GM19463 (cell line): ENCODE measurements at regions not wholly inside any gene's neighbourhood (a gene's known extent, or its start where the extent isn't known, plus 50 kb on each side); places are given as distances from the start of the nearest gene placed in this dataset.
"Not testable (repeated sequence)": the region's sequence is repeated elsewhere in the genome, so short reads cannot be mapped to it uniquely, and the experiment has no call there.

ENCODE experiments used
- ATAC-seq: cut with Tn5 transposase; IDR thresholded peaks from one replicate; pipeline ENCODE4 v1.9.1; 2021; ENCODE audit warnings: mild to moderate bottlenecking, moderate library complexity; ENCODE audit not compliant: unreplicated experiment

GRCh38 chr1:173300061-173301044 lies 93.2 kb upstream of the TNFSF4 start:
- no peak for ATAC-seq

GRCh38 chr1:173301507-173301906 lies 94.4 kb upstream of the TNFSF4 start:
- no peak for ATAC-seq

- no peak for ATAC-seq
These were observed 95.2 kb upstream of the TNFSF4 start for GRCh38 chr1:173302366-173302765.

GRCh38 chr1:173302890-173303829 lies 96.0 kb upstream of the TNFSF4 start:
- ATAC-seq = no peak

- no peak for ATAC-seq
These were observed 96.9 kb upstream of the TNFSF4 start for GRCh38 chr1:173303984-173304383.

- no peak for ATAC-seq
These were observed 97.5 kb upstream of the TNFSF4 start for GRCh38 chr1:173304529-173305227.

- no peak for ATAC-seq
These were observed 100.7 kb upstream of the TNFSF4 start for GRCh38 chr1:173307845-173308244.

GRCh38 chr1:173314656-173315055 lies 107.5 kb upstream of the TNFSF4 start:
- ATAC-seq = no peak

- ATAC-seq = no peak
These were observed 108.2 kb upstream of the TNFSF4 start for GRCh38 chr1:173315296-173315695.

GRCh38 chr1:173318788-173319187 lies 111.7 kb upstream of the TNFSF4 start:
- ATAC-seq = no peak

- not testable (repeated sequence) for ATAC-seq
These were observed 117.2 kb upstream of the TNFSF4 start for GRCh38 chr1:173324352-173324751.

- ATAC-seq = not testable (repeated sequence)
These were observed 120.9 kb upstream of the TNFSF4 start for GRCh38 chr1:173327987-173328386.

- ATAC-seq = no peak
These were observed 121.8 kb upstream of the TNFSF4 start for GRCh38 chr1:173328961-173329360.

- ATAC-seq = no peak
These were observed 122.6 kb upstream of the TNFSF4 start for GRCh38 chr1:173329726-173330125.

- ATAC-seq = no peak
These were observed 123.2 kb upstream of the TNFSF4 start for GRCh38 chr1:173330149-173330951.

- ATAC-seq = not testable (repeated sequence)
These were observed 123.9 kb upstream of the TNFSF4 start for GRCh38 chr1:173330952-173331548.

GRCh38 chr1:173332026-173332425 lies 124.9 kb upstream of the TNFSF4 start:
- no peak for ATAC-seq

- ATAC-seq = peak; percentile 82
These were observed 126.5 kb upstream of the TNFSF4 start for GRCh38 chr1:173333581-173333980.

GRCh38 chr1:173337126-173337525 lies 130.0 kb upstream of the TNFSF4 start:
- ATAC-seq = no peak

- ATAC-seq = no peak
These were observed 134.2 kb upstream of the TNFSF4 start for GRCh38 chr1:173341307-173341706.
